IMR-90 (cell line): ENCODE measurements at regions not wholly inside any gene's neighbourhood (a gene's known extent, or its start where the extent isn't known, plus 50 kb on each side); places are given as distances from the start of the nearest gene placed in this dataset.

Experiments used
- ATAC-seq: fragments of 200-7000 bp; cut with Tn5 transposase; 2 replicates; pipeline ENCODE4 v1.9.1; 2020; ENCODE audit warnings: low read depth, mild to moderate bottlenecking, moderate library complexity
- BruUV-seq: library from RNA; stranded (reverse); fragments of 400-500 nt; replicated peaks from 2 replicates; lab custom pipeline; 2021; lab: Mats Ljungman, UMichigan
- CTCF ChIA-PET: fragments of 300-600 bp; formaldehyde crosslinking; extraction: SDS; loops from one replicate; lab custom pipeline; 2021; ENCODE audit warnings: antibody characterized with exemption; lab: Yijun Ruan, JAX
- POLR2A ChIA-PET: fragments of 300-600 bp; sonication (Branson Sonifier 250); formaldehyde crosslinking; loops from one replicate; lab custom pipeline; 2022; ENCODE audit warnings: antibody characterized with exemption; ENCODE audit not compliant: unreplicated experiment; lab: Charles Lee
- DNase-seq: peaks from one replicate; pipeline ENCODE4 v3.0.0; 2013
- H2AFZ ChIP-seq: replicated peaks from 2 replicates; pipeline ENCODE3; 2013; ENCODE audit warnings: low read length, mild to moderate bottlenecking; ENCODE audit not compliant: poor library complexity
- H2AK5ac ChIP-seq: 2 replicates; pipeline ENCODE4 v1.6.1; 2013; ENCODE audit warnings: low read depth, low read length, inconsistent platforms
- H2AK9ac ChIP-seq: replicated peaks from 2 replicates; pipeline ENCODE3; 2013; ENCODE audit warnings: mild to moderate bottlenecking, low read depth, low read length, moderate library complexity; ENCODE audit not compliant: poor library complexity
- H2BK120ac ChIP-seq: 2 replicates; pipeline ENCODE4 v1.6.1; 2013; ENCODE audit warnings: low read depth, low read length, inconsistent platforms
- H2BK15ac ChIP-seq: 3 replicates; pipeline ENCODE4 v1.6.1; 2013; ENCODE audit warnings: low read depth, low read length, inconsistent platforms
- H2BK20ac ChIP-seq: 2 replicates; pipeline ENCODE4 v1.6.1; 2013; ENCODE audit warnings: low read depth, mild to moderate bottlenecking, inconsistent platforms, low read length, moderate library complexity
- H2BK5ac ChIP-seq: 2 replicates; pipeline ENCODE4 v1.6.1; 2013; ENCODE audit warnings: mild to moderate bottlenecking, low read depth, low read length, inconsistent platforms; ENCODE audit not compliant: poor library complexity, severe bottlenecking
- H3K14ac ChIP-seq: replicated peaks from 2 replicates; pipeline ENCODE4 v1.6.1; 2013; ENCODE audit warnings: low read depth, low read length, inconsistent platforms
- H3K18ac ChIP-seq: 2 replicates; pipeline ENCODE4 v1.6.1; 2013; ENCODE audit warnings: low read depth, low read length, control low read depth
- H3K23ac ChIP-seq: 2 replicates; pipeline ENCODE4 v1.6.1; 2013; ENCODE audit warnings: low read depth, low read length, inconsistent platforms
- H3K27ac ChIP-seq: 2 replicates; pipeline ENCODE4 v1.5.1; 2013; ENCODE audit warnings: mild to moderate bottlenecking, control low read depth, low read length; ENCODE audit not compliant: insufficient read depth
- H3K27me3 ChIP-seq: 2 replicates; pipeline ENCODE4 v1.6.1; 2013; ENCODE audit warnings: low read length; ENCODE audit not compliant: control insufficient read depth, insufficient read depth
- H3K36me3 ChIP-seq: 2 replicates; pipeline ENCODE4 v1.6.1; 2013; ENCODE audit warnings: low read length, mixed read lengths; ENCODE audit not compliant: control insufficient read depth, insufficient read depth
- H3K4ac ChIP-seq: 2 replicates; pipeline ENCODE4 v1.6.1; 2013; ENCODE audit warnings: low read depth, low read length, inconsistent platforms
- H3K4me1 ChIP-seq: 2 replicates; pipeline ENCODE4 v1.6.1; 2013; ENCODE audit warnings: low read length, mixed read lengths; ENCODE audit not compliant: control insufficient read depth, insufficient read depth
- H3K4me2 ChIP-seq: 2 replicates; pipeline ENCODE4 v1.6.1; 2013; ENCODE audit warnings: low read depth, mild to moderate bottlenecking, control low read depth, low read length, moderate library complexity
- H3K4me3 ChIP-seq: 2 replicates; pipeline ENCODE4 v1.5.1; 2013; ENCODE audit warnings: low read depth, mild to moderate bottlenecking, control low read depth, low read length, moderate library complexity; ENCODE audit not compliant: insufficient read depth
- H3K56ac ChIP-seq: 2 replicates; pipeline ENCODE4 v1.6.1; 2013; ENCODE audit warnings: low read length, inconsistent platforms; ENCODE audit not compliant: insufficient read depth; ENCODE audit errors: extremely low read depth
- H3K79me1 ChIP-seq, 2 experiments: 2 replicates each; pipeline ENCODE4 v1.6.1; 2013; ENCODE audit warnings: low read length in 2 of 2, inconsistent platforms in 1 of 2, low read depth in 1 of 2
- H3K9ac ChIP-seq: 2 replicates; pipeline ENCODE4 v1.6.1; 2013; ENCODE audit warnings: low read depth, low read length, control low read depth
- H3K9me1 ChIP-seq: 2 replicates; pipeline ENCODE4 v1.6.1; 2013; ENCODE audit warnings: low read length, inconsistent platforms; ENCODE audit not compliant: insufficient read depth
- H3K9me3 ChIP-seq: 2 replicates; pipeline ENCODE4 v1.6.1; 2013; ENCODE audit warnings: low read length; ENCODE audit not compliant: control insufficient read depth, insufficient read depth
- H4K20me1 ChIP-seq: 2 replicates; pipeline ENCODE4 v1.6.1; 2013; ENCODE audit warnings: low read length, inconsistent platforms; ENCODE audit not compliant: insufficient read depth
- H4K5ac ChIP-seq: 2 replicates; pipeline ENCODE4 v1.6.1; 2013; ENCODE audit warnings: mild to moderate bottlenecking, low read depth, low read length, control low read depth
- H4K8ac ChIP-seq, 2 experiments: 2 replicates each; pipeline ENCODE4 v1.6.1; 2013; ENCODE audit warnings: low read depth in 2 of 2, low read length in 2 of 2, control low read depth in 1 of 2, inconsistent platforms in 1 of 2
- H4K91ac ChIP-seq: 2 replicates; pipeline ENCODE4 v1.6.1; 2013; ENCODE audit warnings: low read depth, low read length, inconsistent platforms; ENCODE audit not compliant: insufficient read depth
- CTCF ChIP-seq: conservative IDR thresholded peaks from 2 replicates; pipeline ENCODE4 v1.5.1; 2012; ENCODE audit warnings: mild to moderate bottlenecking, low read depth, low read length, improper control_type of control experiment
- FOS ChIP-seq: fragments of 150-350 bp; IDR thresholded peaks from 2 replicates; pipeline ENCODE4 v1.6.1; 2016; ENCODE audit warnings: low read depth, low read length
- MAFK ChIP-seq: IDR thresholded peaks from 2 replicates; pipeline ENCODE4 v1.6.1; 2012; ENCODE audit warnings: low read depth, low read length, improper control_type of control experiment
- MAZ ChIP-seq: IDR thresholded peaks from 2 replicates; pipeline ENCODE4 v1.6.1; 2012; ENCODE audit warnings: low read depth, mild to moderate bottlenecking, low read length, improper control_type of control experiment, moderate library complexity, borderline replicate concordance
- MXI1 ChIP-seq: IDR thresholded peaks from 2 replicates; pipeline ENCODE4 v1.6.1; 2012; ENCODE audit warnings: low read depth, mild to moderate bottlenecking, low read length, moderate library complexity, borderline replicate concordance
- RCOR1 ChIP-seq: IDR thresholded peaks from 2 replicates; pipeline ENCODE4 v1.6.1; 2012; ENCODE audit warnings: mild to moderate bottlenecking, low read length, improper control_type of control experiment; ENCODE audit not compliant: insufficient replicate concordance
- RFX5 ChIP-seq: IDR thresholded peaks from 2 replicates; pipeline ENCODE4 v1.8.0; 2012; ENCODE audit warnings: low read depth, mild to moderate bottlenecking, low read length, moderate library complexity
- WGBS, 2 experiments: methylation state at CpG; one replicate each; pipeline versions ENCODE4 v1.1.5 to v1.1.7; 2013; ENCODE audit warnings: missing lambda C conversion rate in 2 of 2; ENCODE audit not compliant: insufficient read length in 1 of 2; ENCODE audit errors: extremely low coverage in 2 of 2; 5-methylcytosine and 5-hydroxymethylcytosine counted together
- dilution Hi-C: fragments of 300-500 bp; cut with HindIII; formaldehyde crosslinking; loops from one replicate; pipeline ENCODE4 v1.14.3; 2018; ENCODE audit warnings: low sequenced_read_pairs; ENCODE audit not compliant: unreplicated experiment
- in situ Hi-C: fragments of 300-500 bp; cut with MboI; formaldehyde crosslinking; loops from 3 replicates; pipeline ENCODE4 v1.14.3; 2019; ENCODE audit warnings: low sequenced_read_pairs, inconsistent platforms, mixed read lengths
- intact Hi-C: fragments of 100-400 bp; cut with micrococcal nuclease; formaldehyde crosslinking; loops from 2 replicates; pipeline ENCODE4 v1.10.0; 2022

GRCh38 chr5:124948062-124948753, 201.8 kb upstream of the ZNF608 start:
- DNase-seq (no peak), ATAC-seq (no peak)
- no peak overlapping the region for H2AK9ac ChIP-seq
- dilution Hi-C loops (no loop called here), in situ Hi-C loops (no loop called here), intact Hi-C loops (no loop called here)
- H3K36me3 ChIP-seq = no peaks in the 10 kb centered on the region
- POLR2A ChIA-PET = no interaction called here
- no peak overlapping the region for H2BK20ac ChIP-seq
- BruUV-seq = no TSS peak
- H2BK15ac ChIP-seq = no peak overlapping the region
- no peak overlapping the region for H2BK120ac ChIP-seq
- H3K79me1 ChIP-seq = no peaks in the 10 kb centered on the region
- no peak overlapping the region for H2BK5ac ChIP-seq
- no peaks in the 10 kb centered on the region for H3K9me3 ChIP-seq
- H4K20me1 ChIP-seq = no peaks in the 10 kb centered on the region
- H3K4ac ChIP-seq = no peak overlapping the region
- H2AFZ ChIP-seq = no peak overlapping the region
- no peak overlapping the region for H3K18ac ChIP-seq
- TF ChIP-seq MAFK (no peak), RFX5 (no peak), FOS (no peak), MAZ (no peak), CTCF (no peak), MXI1 (no peak), RCOR1 (no peak)
- no peak overlapping the region for H3K4me3 ChIP-seq
- H3K9ac ChIP-seq = no peak overlapping the region
- H4K8ac ChIP-seq = no peak overlapping the region
- no peak overlapping the region for H3K14ac ChIP-seq
- no peaks in the 10 kb centered on the region for H3K27me3 ChIP-seq
- H3K9me1 ChIP-seq = no peaks in the 10 kb centered on the region
- no peak overlapping the region for H3K4me2 ChIP-seq
- no peak overlapping the region for H4K91ac ChIP-seq
- H3K27ac ChIP-seq = no peak overlapping the region
- no peak overlapping the region for H2AK5ac ChIP-seq
- 80% methylated on average over 2 of the region's 9 CpGs; no CpG with 5 or more reads in 1 of the 2 experiments for WGBS, 2 experiments
- H3K4me1 ChIP-seq = no peaks in the 10 kb centered on the region
- no peak overlapping the region for H3K23ac ChIP-seq
- no peak overlapping the region for H4K5ac ChIP-seq
- CTCF ChIA-PET = no interaction called here
- no peak overlapping the region for H3K56ac ChIP-seq
